RWPE2 (cell line): ENCODE measurements at regions not wholly inside any gene's neighbourhood (a gene's known extent, or its start where the extent isn't known, plus 50 kb on each side); places are given as distances from the start of the nearest gene placed in this dataset.

Experiments used
- ATAC-seq: fragments of 200-7000 bp; cut with Tn5 transposase; 3 replicates; pipeline ENCODE4 v1.9.1; 2021; ENCODE audit warnings: low read depth
- DNase-seq: peaks from one replicate; pipeline ENCODE4 v3.0.0-alpha.2; 2020; ENCODE audit warnings: low spot score
- H3K27ac ChIP-seq: fragments of 450-650 bp; 2 replicates; pipeline ENCODE4 v1.5.1; 2017; ENCODE audit warnings: mild to moderate bottlenecking; ENCODE audit not compliant: poor library complexity, severe bottlenecking
- H3K27me3 ChIP-seq: fragments of 250-450 bp; sonication (Bioruptor Pico); 2 replicates; pipeline ENCODE4 v1.5.1; 2021; ENCODE audit warnings: mild to moderate bottlenecking, moderate library complexity; ENCODE audit not compliant: insufficient read depth, poor library complexity, severe bottlenecking
- H3K36me3 ChIP-seq: fragments of 250-450 bp; sonication (Bioruptor Pico); 2 replicates; pipeline ENCODE4 v1.5.1; 2020; ENCODE audit warnings: low read depth, mild to moderate bottlenecking, moderate library complexity
- H3K4me1 ChIP-seq: fragments of 250-450 bp; sonication (Bioruptor Pico); 2 replicates; pipeline ENCODE4 v1.5.1; 2021; ENCODE audit warnings: mild to moderate bottlenecking, moderate library complexity; ENCODE audit not compliant: insufficient read depth, poor library complexity, severe bottlenecking
- H3K4me3 ChIP-seq: fragments of 250-450 bp; sonication (Bioruptor Pico); 2 replicates; pipeline ENCODE4 v1.5.1; 2021; ENCODE audit warnings: mild to moderate bottlenecking, moderate library complexity; ENCODE audit not compliant: severe bottlenecking
- H3K9me3 ChIP-seq: fragments of 250-450 bp; sonication (Bioruptor Pico); 2 replicates; pipeline ENCODE4 v1.5.1; 2021; ENCODE audit warnings: mild to moderate bottlenecking, moderate library complexity; ENCODE audit not compliant: severe bottlenecking
- TF ChIP-seq, protein P1 (sequence below): fragments of 450-650 bp; IDR thresholded peaks from one replicate; pipeline ENCODE4 v1.5.1; 2017; ENCODE audit warnings: mild to moderate bottlenecking, moderate library complexity; ENCODE audit not compliant: poor library complexity, severe bottlenecking

DNA sequence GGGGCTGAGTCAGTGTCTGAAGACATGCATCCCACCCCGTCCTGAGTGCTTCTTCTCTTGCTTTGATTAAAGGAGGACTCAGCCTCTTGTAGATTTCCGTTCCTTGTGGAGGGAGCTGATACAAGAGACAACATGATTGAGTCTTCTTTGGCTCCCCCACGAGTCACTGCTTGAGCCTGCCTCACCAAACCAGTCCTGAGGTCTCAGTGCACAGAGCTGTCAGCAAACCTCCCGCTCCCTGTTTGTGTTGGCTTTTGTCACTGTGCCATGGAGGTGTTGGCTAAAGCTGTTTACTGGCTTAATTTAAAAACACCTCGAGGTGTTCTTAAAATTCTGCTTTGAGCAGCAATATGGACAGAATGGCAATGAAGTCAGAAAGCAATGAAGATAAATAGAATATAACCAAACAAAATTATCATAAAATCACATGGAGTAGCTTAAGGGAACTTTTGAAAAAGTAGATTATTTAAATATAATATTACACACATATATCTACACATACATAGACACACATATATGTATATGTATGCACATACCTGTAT is 234.1 kb upstream of the ANKRD55 start:
- Histone ChIP-seq H3K4me1 (no peaks in the 10 kb centered on the region), H3K4me3 (no peak overlapping the region), H3K27ac (no peak overlapping the region), H3K9me3 (no peaks in the 10 kb centered on the region), H3K36me3 (no peaks in the 10 kb centered on the region), H3K27me3 (no peaks in the 10 kb centered on the region)
- ATAC-seq = no peak
- DNase-seq = no peak
- TF ChIP-seq, protein P1, sequence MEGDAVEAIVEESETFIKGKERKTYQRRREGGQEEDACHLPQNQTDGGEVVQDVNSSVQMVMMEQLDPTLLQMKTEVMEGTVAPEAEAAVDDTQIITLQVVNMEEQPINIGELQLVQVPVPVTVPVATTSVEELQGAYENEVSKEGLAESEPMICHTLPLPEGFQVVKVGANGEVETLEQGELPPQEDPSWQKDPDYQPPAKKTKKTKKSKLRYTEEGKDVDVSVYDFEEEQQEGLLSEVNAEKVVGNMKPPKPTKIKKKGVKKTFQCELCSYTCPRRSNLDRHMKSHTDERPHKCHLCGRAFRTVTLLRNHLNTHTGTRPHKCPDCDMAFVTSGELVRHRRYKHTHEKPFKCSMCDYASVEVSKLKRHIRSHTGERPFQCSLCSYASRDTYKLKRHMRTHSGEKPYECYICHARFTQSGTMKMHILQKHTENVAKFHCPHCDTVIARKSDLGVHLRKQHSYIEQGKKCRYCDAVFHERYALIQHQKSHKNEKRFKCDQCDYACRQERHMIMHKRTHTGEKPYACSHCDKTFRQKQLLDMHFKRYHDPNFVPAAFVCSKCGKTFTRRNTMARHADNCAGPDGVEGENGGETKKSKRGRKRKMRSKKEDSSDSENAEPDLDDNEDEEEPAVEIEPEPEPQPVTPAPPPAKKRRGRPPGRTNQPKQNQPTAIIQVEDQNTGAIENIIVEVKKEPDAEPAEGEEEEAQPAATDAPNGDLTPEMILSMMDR = no peak

DNA sequence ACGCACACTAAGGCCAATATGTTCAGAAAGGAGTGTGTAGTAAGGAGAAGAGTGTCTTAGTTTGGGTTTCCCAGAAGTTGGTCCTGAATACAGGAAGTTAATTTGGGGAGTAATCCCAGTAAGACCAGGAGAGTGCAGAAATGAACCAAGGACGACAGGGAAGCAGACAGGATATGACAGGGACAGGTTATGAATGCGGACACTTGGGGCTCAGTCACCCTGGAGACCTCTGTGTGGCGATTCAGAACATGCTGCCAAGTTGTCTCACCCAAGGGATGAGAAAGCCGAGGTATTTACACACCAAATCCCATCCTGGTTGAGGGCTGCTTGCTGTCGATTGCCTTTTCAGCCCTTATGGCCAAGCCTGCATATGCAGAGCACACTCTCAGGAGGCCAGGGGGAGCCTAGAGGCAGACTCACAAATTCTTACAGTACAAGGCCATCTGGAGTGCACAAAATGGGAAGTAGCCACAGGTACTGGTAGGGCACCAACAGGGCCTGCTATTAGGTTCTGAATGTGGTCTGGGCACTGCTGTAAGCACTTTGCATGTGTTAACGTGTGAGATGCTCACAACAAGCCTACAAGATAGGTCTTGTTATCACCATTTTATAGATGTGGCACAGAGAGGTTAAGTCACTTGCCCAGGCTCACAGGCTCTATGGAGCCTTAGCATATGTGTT is 233.1 kb upstream of the ANKRD55 start:
- no peaks in the 10 kb centered on the region for H3K36me3 ChIP-seq
- DNase-seq (no peak), ATAC-seq (no peak)
- no peaks in the 10 kb centered on the region for H3K9me3 ChIP-seq
- no peaks in the 10 kb centered on the region for H3K4me1 ChIP-seq
- TF ChIP-seq, protein P1 = no peak
- H3K27ac ChIP-seq = no peak overlapping the region
- H3K4me3 ChIP-seq = no peak overlapping the region
- H3K27me3 ChIP-seq = no peaks in the 10 kb centered on the region

DNA sequence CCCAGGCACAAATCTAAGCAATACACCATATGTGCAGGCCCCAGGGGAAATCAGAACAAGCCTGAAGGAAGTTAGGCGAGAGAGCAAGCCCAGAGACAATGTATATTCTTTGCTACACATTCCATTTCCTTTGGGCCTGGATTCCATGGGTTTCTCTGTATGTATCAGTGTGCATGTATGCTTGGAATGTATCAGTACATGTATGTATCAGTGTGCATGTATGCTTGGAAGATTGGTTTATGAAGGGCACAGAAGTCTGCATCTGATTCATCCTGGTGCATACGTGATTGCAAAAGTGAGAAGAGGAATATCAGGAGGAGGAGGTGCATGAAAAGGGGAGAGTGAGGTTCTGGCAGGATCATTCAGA is 232.6 kb upstream of the ANKRD55 start:
- Histone ChIP-seq H3K9me3 (no peaks in the 10 kb centered on the region), H3K4me3 (no peak overlapping the region), H3K27ac (no peak overlapping the region), H3K36me3 (no peaks in the 10 kb centered on the region), H3K4me1 (no peaks in the 10 kb centered on the region), H3K27me3 (no peaks in the 10 kb centered on the region)
- TF ChIP-seq, protein P1 = no peak
- no peak for ATAC-seq
- no peak for DNase-seq

DNA sequence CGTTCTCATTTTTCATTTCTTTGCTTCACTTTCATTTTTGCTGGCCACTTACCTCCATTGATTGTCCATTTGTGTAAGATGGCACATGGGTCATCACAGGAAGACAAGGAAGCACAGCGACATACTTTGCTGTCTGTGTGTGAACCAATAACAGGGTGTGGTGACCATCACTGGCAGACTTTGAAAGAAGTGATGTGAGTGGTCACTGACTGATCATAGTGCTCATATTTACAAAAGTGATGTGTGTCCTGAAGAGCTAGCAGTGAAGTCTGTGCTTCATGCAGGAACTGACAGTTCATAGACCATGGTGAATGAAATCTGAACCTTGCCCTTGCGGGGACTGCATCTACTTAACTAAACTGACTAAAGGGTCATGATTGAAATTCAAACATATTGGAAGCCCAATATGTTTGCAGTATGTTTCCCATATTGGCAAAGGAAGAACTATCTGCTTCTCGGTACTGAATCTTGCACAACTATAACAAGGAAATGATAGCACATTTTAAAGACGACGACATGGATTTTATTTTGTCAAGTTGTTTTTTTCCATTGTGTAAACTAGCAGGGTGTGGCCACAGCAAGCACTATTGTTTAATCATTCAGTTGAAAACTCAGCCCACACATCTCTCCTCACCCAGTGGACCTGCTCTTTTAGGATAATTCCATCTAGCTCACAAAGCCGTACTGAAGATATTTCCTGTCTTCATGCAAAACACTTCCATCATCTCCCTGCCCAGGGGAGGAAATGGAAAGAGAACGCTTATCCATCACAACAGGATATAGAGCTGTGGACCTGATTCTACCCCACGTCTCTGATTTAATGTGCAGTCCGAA is 232.0 kb upstream of the ANKRD55 start:
- no peak overlapping the region for H3K4me3 ChIP-seq
- TF ChIP-seq, protein P1 = no peak
- H3K9me3 ChIP-seq = no peaks in the 10 kb centered on the region
- H3K4me1 ChIP-seq = no peaks in the 10 kb centered on the region
- no peak overlapping the region for H3K27ac ChIP-seq
- no peaks in the 10 kb centered on the region for H3K27me3 ChIP-seq
- H3K36me3 ChIP-seq = no peaks in the 10 kb centered on the region
- DNase-seq = no peak
- no peak for ATAC-seq
